ENCODE measurements at regions not wholly inside any gene's neighbourhood (a gene's known extent, or its start where the extent isn't known, plus 50 kb on each side); places are given as distances from the start of the nearest gene placed in this dataset.

DNA sequence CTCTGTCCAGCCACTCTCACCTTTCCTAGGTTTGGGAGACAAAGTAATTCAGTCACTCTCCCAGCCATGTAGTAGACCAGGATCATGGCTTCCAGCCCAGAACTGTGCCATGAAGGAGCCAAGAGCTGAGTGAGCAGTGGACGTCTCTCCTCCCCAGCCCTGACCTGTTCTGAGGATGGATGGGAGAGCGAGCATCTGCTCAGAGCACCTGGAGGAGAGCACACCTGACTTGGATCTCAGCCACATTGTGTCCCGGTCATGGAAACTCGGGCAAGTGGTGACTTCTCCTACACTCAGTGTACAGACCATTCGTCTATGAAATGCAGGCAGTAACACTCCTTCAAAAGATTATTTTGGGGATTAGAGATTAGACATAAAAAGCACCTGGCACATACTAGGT is 299.7 kb downstream of the TNS1 start:
- no peak overlapping the region for H3K14ac ChIP-seq (ENCODE audit: low read length)
- H2BK5ac ChIP-seq (ENCODE audit: low read length), result no peak overlapping the region
- no peak for DNase-seq (ENCODE audit: low spot score)
- no peak overlapping the region for H3K4me2 ChIP-seq (ENCODE audit: insufficient read depth, low read length, poor library complexity, severe bottlenecking)
- no peak overlapping the region for H4K91ac ChIP-seq (ENCODE audit: low read depth, low read length, poor library complexity)
- no peaks in the 10 kb centered on the region for H3K9me3 ChIP-seq (replicated peaks in 1 of 2; ENCODE audit: control insufficient read depth in 2 of 2, insufficient read depth in 1 of 2, low read depth in 1 of 2, low read length in 2 of 2)
- no peak overlapping the region for H3K4ac ChIP-seq (ENCODE audit: low read length)
- H3K79me1 ChIP-seq (ENCODE audit: low read depth, low read length), result no peaks in the 10 kb centered on the region
- no peak overlapping the region for H2AK5ac ChIP-seq (ENCODE audit: low read depth, low read length)
- H2BK12ac ChIP-seq (ENCODE audit: low read length), result no peak overlapping the region
- H2BK15ac ChIP-seq (ENCODE audit: low read length), result no peak overlapping the region
- no peak overlapping the region for H2BK120ac ChIP-seq (ENCODE audit: low read depth, low read length)
- H3K4me1 ChIP-seq (ENCODE audit: control insufficient read depth in 2 of 2, insufficient read depth in 1 of 2, low read depth in 1 of 2, low read length in 2 of 2), result no peaks in the 10 kb centered on the region
- H3K27me3 ChIP-seq (ENCODE audit: control insufficient read depth in 3 of 3, insufficient read depth in 3 of 3, low read depth in 1 of 3, low read length in 3 of 3), result peaks cover 0 to 19% (median 0%) of the 10 kb centered on the region in 3 experiments
- H3K23ac ChIP-seq (ENCODE audit: low read depth, low read length, poor library complexity), result no peak overlapping the region
- H3K9ac ChIP-seq (ENCODE audit: low read depth, low read length, poor library complexity), result no peak overlapping the region
- no peak overlapping the region for H2AFZ ChIP-seq (ENCODE audit: low read length)
- H4K8ac ChIP-seq (ENCODE audit: low read depth, low read length), result no peak overlapping the region
- no peak overlapping the region for H3K4me3 ChIP-seq (ENCODE audit: low read length in 2 of 2)
- H3K27ac ChIP-seq (replicated peaks; ENCODE audit: low read length), result no peak overlapping the region
- H3K36me3 ChIP-seq (replicated peaks in 1 of 2; ENCODE audit: control insufficient read depth in 2 of 2, insufficient read depth in 2 of 2, low read length in 2 of 2), result no peaks in the 10 kb centered on the region
- no peak overlapping the region for H3K18ac ChIP-seq (ENCODE audit: low read length)
- no CpG with 5 or more reads among the region's 5 CpGs for WGBS, 2 donors (ENCODE audit: extremely low coverage in 2 of 2, insufficient read length in 2 of 2, insufficient replicate concordance in 1 of 2)

DNA sequence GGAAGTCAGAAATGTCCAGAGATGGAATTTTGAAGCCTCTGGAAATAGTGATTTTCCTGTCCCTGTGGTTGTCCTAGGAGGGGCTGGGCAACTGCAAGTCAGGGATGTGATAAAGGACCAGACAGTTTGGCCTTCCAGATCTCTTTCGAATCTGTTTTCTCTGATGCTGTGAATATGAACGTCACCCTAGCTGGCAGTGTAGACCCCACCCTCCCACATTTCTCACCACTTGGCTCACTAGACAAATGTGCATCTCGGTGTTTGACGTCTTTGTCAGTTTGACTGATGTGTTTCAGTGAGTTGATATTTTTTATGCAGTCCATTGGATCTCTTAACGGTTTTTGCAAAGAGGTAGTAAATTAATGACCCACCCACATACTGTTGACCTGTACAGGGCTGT is 301.2 kb downstream of the TNS1 start:
- H3K18ac ChIP-seq (ENCODE audit: low read length), result no peak overlapping the region
- no peak overlapping the region for H2BK5ac ChIP-seq (ENCODE audit: low read length)
- H3K9ac ChIP-seq (ENCODE audit: low read depth, low read length, poor library complexity), result no peak overlapping the region
- no peak overlapping the region for H3K14ac ChIP-seq (ENCODE audit: low read length)
- DNase-seq (ENCODE audit: low spot score), result no peak
- H3K9me3 ChIP-seq (replicated peaks in 1 of 2; ENCODE audit: control insufficient read depth in 2 of 2, insufficient read depth in 1 of 2, low read depth in 1 of 2, low read length in 2 of 2), result no peaks in the 10 kb centered on the region
- H2BK12ac ChIP-seq (ENCODE audit: low read length), result no peak overlapping the region
- no peak overlapping the region for H3K4ac ChIP-seq (ENCODE audit: low read length)
- no CpG with 5 or more reads among the region's 5 CpGs for WGBS, 2 donors (ENCODE audit: extremely low coverage in 2 of 2, insufficient read length in 2 of 2, insufficient replicate concordance in 1 of 2)
- no peak overlapping the region for H2AK5ac ChIP-seq (ENCODE audit: low read depth, low read length)
- no peak overlapping the region for H3K4me3 ChIP-seq (ENCODE audit: low read length in 2 of 2)
- peaks cover 0 to 15% (median 0%) of the 10 kb centered on the region in 3 experiments for H3K27me3 ChIP-seq (ENCODE audit: control insufficient read depth in 3 of 3, insufficient read depth in 3 of 3, low read depth in 1 of 3, low read length in 3 of 3)
- H4K8ac ChIP-seq (ENCODE audit: low read depth, low read length), result no peak overlapping the region
- H2BK120ac ChIP-seq (ENCODE audit: low read depth, low read length), result no peak overlapping the region
- H4K91ac ChIP-seq (ENCODE audit: low read depth, low read length, poor library complexity), result no peak overlapping the region
- no peak overlapping the region for H3K23ac ChIP-seq (ENCODE audit: low read depth, low read length, poor library complexity)
- H3K36me3 ChIP-seq (replicated peaks in 1 of 2; ENCODE audit: control insufficient read depth in 2 of 2, insufficient read depth in 2 of 2, low read length in 2 of 2), result no peaks in the 10 kb centered on the region
- no peak overlapping the region for H3K27ac ChIP-seq (replicated peaks; ENCODE audit: low read length)
- H3K4me1 ChIP-seq (ENCODE audit: control insufficient read depth in 2 of 2, insufficient read depth in 1 of 2, low read depth in 1 of 2, low read length in 2 of 2), result no peaks in the 10 kb centered on the region
- no peaks in the 10 kb centered on the region for H3K79me1 ChIP-seq (ENCODE audit: low read depth, low read length)
- H2BK15ac ChIP-seq (ENCODE audit: low read length), result no peak overlapping the region
- H3K4me2 ChIP-seq (ENCODE audit: insufficient read depth, low read length, poor library complexity, severe bottlenecking), result no peak overlapping the region
- H2AFZ ChIP-seq (ENCODE audit: low read length), result no peak overlapping the region

DNA sequence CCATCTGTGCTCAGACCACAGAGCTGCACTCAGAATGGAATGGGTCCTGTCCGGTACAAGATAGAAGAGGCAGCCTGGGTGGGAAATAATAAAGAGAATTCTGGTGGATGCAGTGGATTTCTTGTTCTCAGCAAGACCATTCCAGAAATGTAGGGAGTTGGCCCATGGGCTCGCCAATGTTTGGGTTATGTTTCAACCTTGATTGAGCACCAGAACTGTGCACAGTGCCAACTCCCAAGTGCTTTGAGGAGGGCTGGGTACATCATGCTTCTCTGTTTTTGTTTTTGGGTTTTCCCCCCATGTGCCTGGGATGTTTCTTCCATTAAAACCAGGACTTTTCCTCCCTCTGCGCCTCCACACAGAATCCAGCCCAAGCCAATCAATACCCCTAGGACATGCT is 304.1 kb downstream of the TNS1 start:
- Histone ChIP-seq H3K9ac (ENCODE audit: low read depth, low read length, poor library complexity) (no peak overlapping the region), H4K91ac (ENCODE audit: low read depth, low read length, poor library complexity) (no peak overlapping the region), H3K4me2 (ENCODE audit: insufficient read depth, low read length, poor library complexity, severe bottlenecking) (no peak overlapping the region), H3K4me3 (ENCODE audit: low read length in 2 of 2) (no peak overlapping the region), H3K4me1 (ENCODE audit: control insufficient read depth in 2 of 2, insufficient read depth in 1 of 2, low read depth in 1 of 2, low read length in 2 of 2) (no peaks in the 10 kb centered on the region), H3K27ac (replicated peaks; ENCODE audit: low read length) (no peak overlapping the region), H3K27me3 (ENCODE audit: control insufficient read depth in 3 of 3, insufficient read depth in 3 of 3, low read depth in 1 of 3, low read length in 3 of 3) (peaks cover 0 to 10% (median 0%) of the 10 kb centered on the region in 3 experiments), H3K18ac (ENCODE audit: low read length) (no peak overlapping the region), H2BK15ac (ENCODE audit: low read length) (no peak overlapping the region), H2BK5ac (ENCODE audit: low read length) (no peak overlapping the region), H3K9me3 (replicated peaks in 1 of 2; ENCODE audit: control insufficient read depth in 2 of 2, insufficient read depth in 1 of 2, low read depth in 1 of 2, low read length in 2 of 2) (no peaks in the 10 kb centered on the region), H2AFZ (ENCODE audit: low read length) (no peak overlapping the region), H3K14ac (ENCODE audit: low read length) (no peak overlapping the region), H2AK5ac (ENCODE audit: low read depth, low read length) (no peak overlapping the region), H4K8ac (ENCODE audit: low read depth, low read length) (no peak overlapping the region), H3K23ac (ENCODE audit: low read depth, low read length, poor library complexity) (no peak overlapping the region), H3K79me1 (ENCODE audit: low read depth, low read length) (no peaks in the 10 kb centered on the region), H2BK12ac (ENCODE audit: low read length) (no peak overlapping the region), H3K36me3 (replicated peaks in 1 of 2; ENCODE audit: control insufficient read depth in 2 of 2, insufficient read depth in 2 of 2, low read length in 2 of 2) (no peaks in the 10 kb centered on the region), H2BK120ac (ENCODE audit: low read depth, low read length) (no peak overlapping the region), H3K4ac (ENCODE audit: low read length) (no peak overlapping the region)
- no peak for DNase-seq (ENCODE audit: low spot score)
- no CpG with 5 or more reads among the region's 3 CpGs for WGBS, 2 donors (ENCODE audit: extremely low coverage in 2 of 2, insufficient read length in 2 of 2, insufficient replicate concordance in 1 of 2)

DNA sequence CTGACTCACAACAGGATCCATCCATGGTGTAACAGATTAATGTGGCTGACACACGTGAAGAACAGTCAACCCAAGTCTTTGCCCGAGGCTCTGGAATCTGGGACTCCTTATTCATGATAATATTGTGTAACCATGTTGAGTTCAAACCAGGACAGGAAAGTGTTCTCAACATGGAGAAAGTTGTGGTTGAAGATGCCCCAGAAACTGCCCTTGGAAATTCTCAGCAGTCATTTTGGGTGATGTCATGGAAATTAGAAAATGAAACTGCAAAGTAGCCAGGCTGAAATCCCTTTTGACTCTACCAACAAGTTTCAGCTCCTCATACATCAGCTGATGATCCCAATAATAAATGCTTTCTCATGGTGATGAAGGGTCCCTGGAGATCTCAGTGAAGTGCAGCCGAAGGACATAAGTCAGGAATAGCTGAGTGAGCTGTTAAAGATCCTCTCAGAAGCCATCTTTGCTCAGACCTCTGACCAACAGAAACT is 307.7 kb downstream of the TNS1 start:
- no peak overlapping the region for H3K4me3 ChIP-seq (ENCODE audit: low read length in 2 of 2)
- WGBS, 2 donors (ENCODE audit: extremely low coverage in 2 of 2, insufficient read length in 2 of 2, insufficient replicate concordance in 1 of 2), result no CpG with 5 or more reads among the region's 3 CpGs
- no peak overlapping the region for H3K4ac ChIP-seq (ENCODE audit: low read length)
- peaks cover 0 to 6% (median 0%) of the 10 kb centered on the region in 3 experiments for H3K27me3 ChIP-seq (ENCODE audit: control insufficient read depth in 3 of 3, insufficient read depth in 3 of 3, low read depth in 1 of 3, low read length in 3 of 3)
- no peak overlapping the region for H2BK12ac ChIP-seq (ENCODE audit: low read length)
- no peak overlapping the region for H4K8ac ChIP-seq (ENCODE audit: low read depth, low read length)
- no peaks in the 10 kb centered on the region for H3K79me1 ChIP-seq (ENCODE audit: low read depth, low read length)
- H3K23ac ChIP-seq (ENCODE audit: low read depth, low read length, poor library complexity), result no peak overlapping the region
- no peak overlapping the region for H3K27ac ChIP-seq (replicated peaks; ENCODE audit: low read length)
- no peaks in the 10 kb centered on the region for H3K9me3 ChIP-seq (replicated peaks in 1 of 2; ENCODE audit: control insufficient read depth in 2 of 2, insufficient read depth in 1 of 2, low read depth in 1 of 2, low read length in 2 of 2)
- no peak overlapping the region for H2BK120ac ChIP-seq (ENCODE audit: low read depth, low read length)
- H2BK15ac ChIP-seq (ENCODE audit: low read length), result no peak overlapping the region
- no peak overlapping the region for H3K9ac ChIP-seq (ENCODE audit: low read depth, low read length, poor library complexity)
- H4K91ac ChIP-seq (ENCODE audit: low read depth, low read length, poor library complexity), result no peak overlapping the region
- no peak overlapping the region for H2AFZ ChIP-seq (ENCODE audit: low read length)
- peaks cover 0 to 2% of the 10 kb centered on the region in 2 donors for H3K36me3 ChIP-seq (replicated peaks in 1 of 2; ENCODE audit: control insufficient read depth in 2 of 2, insufficient read depth in 2 of 2, low read length in 2 of 2)
- no peak overlapping the region for H3K18ac ChIP-seq (ENCODE audit: low read length)
- no peak overlapping the region for H3K4me2 ChIP-seq (ENCODE audit: insufficient read depth, low read length, poor library complexity, severe bottlenecking)
- H3K14ac ChIP-seq (ENCODE audit: low read length), result no peak overlapping the region
- H2BK5ac ChIP-seq (ENCODE audit: low read length), result no peak overlapping the region
- H3K4me1 ChIP-seq (ENCODE audit: control insufficient read depth in 2 of 2, insufficient read depth in 1 of 2, low read depth in 1 of 2, low read length in 2 of 2), result peaks cover 0 to 4% of the 10 kb centered on the region in 2 donors
- DNase-seq (ENCODE audit: low spot score), result no peak
- H2AK5ac ChIP-seq (ENCODE audit: low read depth, low read length), result no peak overlapping the region

Measured in neuronal stem cell (in vitro differentiated cells).